GM21447 (cell line): ENCODE measurements at regions not wholly inside any gene's neighbourhood (a gene's known extent, or its start where the extent isn't known, plus 50 kb on each side); places are given as distances from the start of the nearest gene placed in this dataset.
A peak's percentile ranks its signal among the peaks of the same experiment; 100 is the strongest.

Experiments used
- ATAC-seq: cut with Tn5 transposase; IDR thresholded peaks from one replicate; pipeline ENCODE4 v1.9.1; 2021; ENCODE audit not compliant: unreplicated experiment

DNA sequence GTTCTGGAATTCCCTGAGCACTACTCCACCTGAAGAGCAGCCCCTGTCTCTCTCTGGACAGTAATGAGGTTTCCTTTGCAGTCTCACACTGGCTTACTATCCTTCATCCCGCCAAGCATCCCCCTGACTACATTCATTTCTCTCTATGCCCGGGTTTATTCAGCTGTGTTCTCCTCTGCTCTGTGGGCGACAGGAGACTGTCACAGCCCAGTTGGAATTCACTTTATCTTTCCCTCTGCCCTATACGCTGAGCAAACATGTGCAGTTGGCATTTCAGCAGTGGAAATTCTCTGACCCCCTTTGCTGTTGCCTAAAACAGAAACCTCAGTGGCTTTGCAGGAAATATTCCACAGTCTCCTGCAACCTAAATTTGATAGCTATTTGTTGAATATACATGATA, 83.5 kb upstream of the MAX start:
- ATAC-seq = no peak

DNA sequence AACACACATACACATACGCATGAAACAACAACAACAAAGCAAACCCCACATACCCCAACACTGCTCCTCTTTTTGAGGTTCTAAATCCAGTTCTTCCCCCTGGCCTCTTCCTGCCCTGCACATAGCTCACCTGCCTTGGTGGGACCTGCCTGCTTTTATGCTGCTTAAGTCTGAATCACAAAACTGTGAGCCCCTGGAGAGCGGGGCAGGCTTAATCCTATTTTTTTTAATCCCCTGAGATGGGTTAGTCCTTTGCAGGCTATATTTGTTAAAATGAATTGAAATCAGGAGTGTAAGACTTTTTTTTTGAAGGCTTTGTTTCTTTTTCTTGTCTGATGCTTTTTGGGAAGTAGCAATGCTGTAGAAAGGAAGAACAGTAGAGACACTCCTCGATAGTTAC, 84.6 kb upstream of the MAX start:
- no peak for ATAC-seq

DNA sequence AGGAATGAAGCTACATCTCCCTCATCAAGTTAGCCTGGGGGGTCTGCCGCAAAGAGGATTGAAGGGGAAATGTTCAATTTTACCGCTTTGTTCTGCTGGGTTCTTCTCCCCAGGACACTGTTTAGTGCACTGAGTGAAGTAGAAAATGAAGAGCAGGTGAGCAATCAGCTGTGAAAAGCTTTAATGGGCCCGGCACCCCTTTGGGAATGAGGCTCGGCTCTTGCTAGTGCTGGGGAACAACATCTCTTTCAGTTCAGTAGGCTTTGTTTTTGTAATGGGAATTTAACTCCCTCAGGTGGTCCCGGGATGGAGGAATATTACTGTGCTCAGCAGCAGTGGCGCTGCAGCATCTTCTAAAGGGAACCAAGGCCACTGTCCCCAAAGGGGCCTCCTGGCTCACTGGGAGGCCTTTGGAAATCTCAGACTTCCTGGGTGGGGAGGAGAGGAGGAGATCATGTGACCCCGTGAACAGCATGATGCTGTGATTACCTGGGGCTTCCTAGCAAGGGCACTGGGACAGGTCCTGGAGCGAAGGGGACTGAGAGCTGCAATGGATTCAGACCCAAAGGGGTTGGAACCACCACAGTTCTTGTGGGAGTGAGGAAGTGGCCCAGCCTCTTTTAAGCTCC, 85.2 kb upstream of the MAX start:
- no peak for ATAC-seq

DNA sequence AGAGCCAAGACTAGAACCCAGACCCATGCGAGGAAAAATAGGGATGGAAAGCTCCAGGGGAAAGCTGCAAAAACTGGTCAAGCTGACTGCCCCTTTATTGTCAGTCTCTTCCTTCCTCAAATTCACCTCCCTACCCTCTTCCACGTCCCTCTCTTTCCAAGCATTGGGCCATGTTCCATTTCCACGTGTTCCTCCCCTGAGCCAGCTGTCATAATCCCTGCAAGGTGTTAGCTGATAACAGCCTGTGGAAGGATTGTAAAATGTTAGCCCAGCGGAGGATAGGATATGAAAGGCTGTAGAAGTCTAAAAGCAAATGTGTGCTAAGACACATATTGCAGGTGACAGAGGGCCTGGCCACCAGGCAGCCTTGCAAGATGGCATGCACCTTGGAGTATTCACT, 88.0 kb upstream of the MAX start:
- no peak for ATAC-seq

DNA sequence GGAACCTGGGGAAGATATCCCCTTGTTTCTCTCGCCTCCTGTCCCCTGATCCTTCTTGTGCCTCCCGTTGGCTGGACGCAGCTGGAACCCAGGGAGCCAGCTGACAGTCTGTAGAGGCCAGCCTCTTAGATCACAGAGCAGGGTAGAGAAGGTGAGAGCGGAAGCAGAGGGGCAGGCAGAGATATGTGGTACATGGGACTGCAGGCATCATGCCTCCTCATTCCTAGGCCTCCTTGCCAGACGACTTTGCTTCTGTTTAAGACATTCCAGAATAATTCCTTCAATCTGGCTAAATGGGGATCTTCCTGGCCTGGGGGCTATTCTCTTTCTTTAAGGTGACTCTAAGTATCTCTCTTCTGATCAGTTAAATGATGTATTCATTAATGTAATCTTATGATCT, 89.4 kb upstream of the MAX start:
- ATAC-seq = no peak

DNA sequence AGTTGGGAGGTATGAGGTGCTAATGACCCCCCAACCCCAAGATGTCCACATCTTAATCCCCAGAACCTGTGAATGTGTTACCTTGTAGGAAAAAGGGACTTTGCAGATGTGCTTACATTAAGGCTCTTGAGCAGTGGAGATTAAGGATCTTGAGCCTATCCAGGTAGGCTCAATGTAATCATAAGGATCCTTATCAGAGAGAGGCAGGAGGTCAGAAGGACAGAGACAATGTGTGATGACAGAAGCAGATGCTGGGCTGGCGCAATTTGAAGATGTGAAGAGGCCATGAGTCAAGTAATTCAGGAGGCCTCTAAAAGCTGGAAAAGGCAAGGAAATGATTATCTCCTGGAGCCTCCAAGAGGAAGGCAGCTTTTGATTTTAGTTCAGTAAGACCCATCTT, 90.4 kb upstream of the MAX start:
- ATAC-seq = no peak

DNA sequence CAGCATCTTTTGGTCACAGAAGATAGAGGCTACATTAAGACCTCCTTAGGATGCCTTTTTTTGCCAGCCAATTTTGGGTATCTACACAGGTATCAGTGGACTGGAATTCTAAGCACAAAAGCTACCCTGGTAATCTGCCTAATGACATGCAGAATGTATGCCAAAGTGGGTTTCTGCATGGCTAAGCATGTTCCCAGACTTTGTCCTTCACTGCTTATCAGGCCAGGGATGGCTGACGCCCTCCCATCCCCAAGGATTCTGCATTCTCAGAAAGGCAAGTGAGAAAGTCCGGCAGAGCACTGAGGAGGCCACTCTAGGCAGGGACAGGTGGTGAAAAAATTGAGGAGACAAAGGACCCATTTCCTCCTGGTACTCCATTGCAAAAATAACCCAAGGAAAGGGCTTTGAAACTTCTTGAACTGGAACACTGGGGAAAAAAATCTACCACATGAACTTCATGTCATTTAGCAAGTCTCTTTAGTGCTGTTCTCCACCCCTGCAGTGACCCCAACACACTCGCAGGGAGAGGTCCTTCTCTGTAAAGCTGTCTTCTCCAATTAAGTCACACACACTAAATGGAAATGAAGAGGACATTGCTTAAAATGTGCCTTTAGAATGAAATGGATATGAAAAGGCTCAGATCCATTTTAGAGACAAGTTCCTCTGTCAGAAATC, 91.7 kb upstream of the MAX start:
- no peak for ATAC-seq

DNA sequence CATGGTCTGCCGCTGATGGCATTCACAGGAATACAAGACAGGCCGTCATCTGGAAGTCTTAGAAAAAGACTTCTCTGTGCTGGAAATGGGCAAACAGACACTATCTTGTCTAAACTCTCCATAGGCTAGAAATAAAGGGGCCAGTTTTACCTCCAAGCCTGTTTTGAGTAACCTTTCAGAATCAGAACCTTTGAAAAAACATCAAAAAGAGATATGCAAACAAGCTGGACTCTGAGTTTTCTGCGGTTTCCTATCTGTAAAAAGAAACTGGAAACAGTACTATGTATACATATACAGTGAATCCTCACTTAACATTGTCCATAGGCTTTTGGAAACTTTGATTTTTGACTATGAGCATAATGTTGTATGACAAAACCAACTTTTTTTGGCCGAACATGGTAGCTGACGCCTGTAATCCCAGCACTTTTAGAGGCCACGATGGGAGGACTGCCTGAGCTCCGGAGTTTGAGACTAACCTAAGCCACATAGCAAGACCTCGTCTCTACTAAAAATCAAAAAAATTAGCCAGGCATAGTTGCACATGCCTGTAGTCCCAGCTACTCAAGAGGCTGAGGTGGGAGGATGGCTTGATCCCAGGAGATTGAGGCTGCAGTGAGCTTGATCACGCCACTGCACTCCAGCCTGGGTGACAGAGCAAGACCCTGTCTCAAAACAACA, 92.9 kb upstream of the MAX start:
- ATAC-seq = peak; percentile 95

DNA sequence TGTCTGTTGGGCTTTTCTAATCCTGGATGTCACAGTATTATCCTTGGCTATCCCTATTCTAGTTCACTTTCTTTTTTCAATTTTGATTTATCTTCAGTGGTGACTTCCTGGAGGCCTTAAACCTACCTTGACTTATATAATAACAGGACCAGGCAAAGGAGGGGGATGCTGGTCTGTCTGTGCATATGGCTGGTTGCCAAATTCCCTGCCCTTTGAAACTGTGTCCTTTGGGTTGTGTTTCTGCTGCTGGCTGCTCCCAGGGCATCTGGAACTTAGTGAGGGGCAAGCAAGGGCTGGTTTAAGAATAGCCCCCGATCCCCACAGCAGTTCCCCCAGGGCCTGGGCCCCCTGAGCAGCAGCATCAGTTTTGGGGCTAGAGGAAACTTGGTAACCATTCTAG, 96.0 kb upstream of the MAX start:
- ATAC-seq = no peak

DNA sequence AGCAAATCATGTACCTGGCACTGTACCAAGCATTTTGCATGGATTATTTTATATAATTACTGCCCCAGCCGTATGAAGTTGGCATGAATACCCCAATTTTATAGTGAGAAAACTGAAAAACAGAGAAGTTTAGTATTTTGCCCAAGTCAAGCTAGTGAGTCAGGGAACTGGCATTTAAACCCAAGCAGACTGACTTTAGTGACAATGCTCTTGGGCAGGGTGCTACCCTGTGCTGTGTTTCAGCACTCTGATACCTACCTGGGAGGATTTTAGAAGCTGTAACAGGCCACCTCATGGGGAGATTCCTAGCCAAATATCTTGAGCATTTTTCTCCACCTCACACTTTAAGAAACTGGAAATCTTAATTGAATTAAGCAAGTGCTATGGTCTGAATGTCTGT, 98.1 kb upstream of the MAX start:
- no peak for ATAC-seq

DNA sequence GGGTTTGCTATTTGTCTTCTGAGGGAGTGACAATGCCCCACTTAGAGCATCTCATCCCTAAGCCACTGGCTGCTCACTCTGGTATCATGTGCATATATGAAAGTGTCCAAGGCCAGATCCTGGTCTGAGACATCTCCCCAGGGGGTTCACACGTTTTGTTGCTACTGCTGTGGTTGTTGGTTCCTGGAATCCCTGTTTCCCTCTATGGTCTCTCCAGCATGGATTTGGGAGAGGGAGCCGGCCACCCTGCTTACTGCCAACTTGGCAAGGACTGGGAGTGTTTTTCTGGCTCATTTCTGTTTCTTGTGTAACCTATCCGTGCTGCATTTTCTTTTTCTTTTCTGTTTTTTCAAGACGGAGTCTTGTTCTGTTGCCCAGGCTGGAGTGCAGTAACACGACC, 101.3 kb upstream of the MAX start:
- no peak for ATAC-seq

DNA sequence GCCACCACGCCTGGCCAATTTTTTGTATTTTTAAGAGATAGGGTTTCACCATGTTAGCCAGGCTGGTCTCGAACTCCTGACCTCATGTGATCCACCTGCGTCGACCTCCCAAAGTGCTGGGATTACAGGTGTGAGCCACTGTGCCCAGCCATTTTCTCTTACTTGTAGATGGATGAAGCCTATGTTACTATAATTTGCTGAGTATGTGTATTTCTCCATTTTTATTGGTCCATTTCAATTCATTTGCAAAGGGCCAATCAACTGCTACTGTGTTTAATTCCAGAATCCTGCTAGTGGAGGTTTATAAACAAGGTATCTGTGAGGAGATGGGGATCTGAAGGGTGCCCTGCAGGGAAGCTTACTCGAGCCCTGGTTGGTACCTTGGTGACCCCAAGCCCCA, 101.7 kb upstream of the MAX start:
- no peak for ATAC-seq

DNA sequence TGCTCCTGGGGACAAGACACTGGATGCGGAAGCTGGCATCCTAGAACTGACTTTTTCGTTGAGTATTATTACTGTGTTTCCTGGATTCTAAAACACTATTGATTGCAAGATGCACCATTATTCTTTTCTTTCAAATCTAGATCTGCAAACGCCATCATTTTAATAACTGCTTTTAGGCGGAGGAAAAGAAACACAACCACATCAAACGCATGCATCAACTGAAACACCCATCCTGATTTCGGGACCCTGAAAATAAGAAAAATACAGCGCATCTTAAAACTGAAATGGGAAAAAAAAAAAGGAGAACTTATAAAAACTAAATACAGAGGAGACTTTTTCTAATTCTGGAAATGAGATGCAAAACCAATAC, 103.7 kb upstream of the MAX start:
- no peak for ATAC-seq

DNA sequence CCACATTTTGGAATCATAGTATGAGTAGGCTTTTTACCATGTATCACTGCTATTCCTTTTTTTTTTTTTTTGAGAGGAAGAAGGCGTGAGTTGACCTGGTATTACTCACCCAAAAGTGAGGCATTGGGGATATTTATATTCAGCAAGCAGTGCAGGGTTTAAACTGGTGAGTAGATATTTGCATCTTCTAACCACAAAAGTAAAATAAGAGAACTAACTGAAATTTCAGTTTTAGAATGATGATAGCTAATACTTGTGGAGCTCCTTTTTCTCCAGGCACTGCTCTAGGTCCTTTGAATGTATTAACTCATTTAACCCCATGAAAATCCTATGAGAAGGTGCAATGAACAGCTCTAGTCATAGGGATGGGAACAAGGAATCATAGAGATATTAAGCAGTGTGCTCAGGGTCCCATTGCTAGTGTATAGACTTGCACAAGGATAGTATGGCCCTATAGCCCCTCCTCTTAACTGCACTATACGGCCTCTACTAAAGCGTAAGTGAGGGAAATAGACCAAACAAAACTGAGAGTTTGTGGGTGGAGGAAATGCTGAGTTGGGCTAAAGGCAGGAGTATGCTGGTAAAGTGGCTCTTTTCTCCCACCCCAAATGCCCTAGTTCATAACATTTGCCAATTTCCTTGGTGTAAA, 104.3 kb upstream of the MAX start:
- ATAC-seq = peak; percentile 62

DNA sequence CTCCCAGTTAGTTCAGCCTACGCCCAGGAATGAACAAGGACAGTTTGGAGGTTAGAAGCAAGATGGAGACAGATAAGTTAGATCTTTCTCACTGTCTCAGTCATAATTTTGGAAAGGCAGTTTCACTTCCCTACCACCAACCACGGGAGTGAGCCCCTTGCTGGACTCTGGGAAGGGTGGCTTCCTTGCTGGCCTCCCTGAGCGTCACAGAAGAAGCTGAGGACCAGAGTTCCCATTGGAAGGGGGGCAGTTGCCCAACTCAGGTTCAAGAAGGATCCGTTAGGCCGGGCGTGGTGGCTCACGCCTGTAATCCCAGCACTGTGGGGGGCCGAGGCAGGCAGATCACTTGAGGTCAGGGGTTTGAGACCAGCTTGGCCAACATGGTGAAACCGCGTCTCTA, 106.2 kb upstream of the MAX start:
- ATAC-seq = no peak

DNA sequence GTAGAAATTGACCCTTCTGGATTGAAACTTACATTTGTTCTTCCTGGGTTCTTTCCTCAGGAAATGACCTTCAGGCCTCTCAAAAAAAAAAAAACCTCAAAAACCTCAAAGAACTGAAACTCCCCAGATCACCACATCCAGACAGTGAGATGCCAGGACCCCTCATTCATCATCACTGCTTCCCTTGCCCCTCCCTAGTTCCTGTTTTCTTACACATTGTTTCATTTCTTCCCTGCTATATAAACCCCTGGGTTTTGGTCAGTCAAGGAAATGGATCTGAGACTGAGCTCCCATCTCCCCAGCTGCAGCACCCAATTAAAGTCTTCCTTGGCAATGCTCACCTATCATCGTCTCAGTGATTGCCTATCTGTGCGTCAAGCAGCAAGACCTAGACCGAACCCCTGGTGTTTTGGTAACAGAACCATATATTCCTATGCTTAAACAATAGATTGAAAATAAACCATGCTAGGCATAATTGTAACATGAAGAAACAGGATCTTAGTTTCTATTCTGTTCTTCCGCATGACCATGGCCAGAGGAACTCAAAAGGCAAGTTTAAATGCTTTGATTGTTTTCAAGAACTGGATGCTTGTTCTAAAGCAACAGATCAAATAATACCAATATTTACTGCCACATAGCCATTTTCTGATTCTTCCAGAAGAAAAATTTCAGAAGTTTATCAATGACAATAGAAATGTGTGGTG, 108.0 kb upstream of the MAX start:
- no peak for ATAC-seq

DNA sequence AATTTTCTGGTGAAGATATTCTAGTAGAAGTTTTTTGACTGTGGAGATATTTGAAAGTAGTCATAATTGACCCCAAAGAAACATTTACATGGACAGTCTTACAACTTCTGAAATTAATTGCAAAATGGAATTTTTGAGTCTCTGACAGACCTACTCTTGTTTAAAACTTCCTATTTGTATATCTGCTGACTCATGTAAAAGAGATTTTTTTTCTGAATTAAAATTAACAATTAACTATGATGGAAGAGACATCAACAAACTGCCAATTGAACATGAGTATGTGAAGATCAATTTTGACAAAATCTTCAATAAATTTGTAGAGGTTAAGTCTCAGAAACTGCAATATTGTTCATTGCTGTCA, 108.5 kb upstream of the MAX start:
- ATAC-seq = no peak

DNA sequence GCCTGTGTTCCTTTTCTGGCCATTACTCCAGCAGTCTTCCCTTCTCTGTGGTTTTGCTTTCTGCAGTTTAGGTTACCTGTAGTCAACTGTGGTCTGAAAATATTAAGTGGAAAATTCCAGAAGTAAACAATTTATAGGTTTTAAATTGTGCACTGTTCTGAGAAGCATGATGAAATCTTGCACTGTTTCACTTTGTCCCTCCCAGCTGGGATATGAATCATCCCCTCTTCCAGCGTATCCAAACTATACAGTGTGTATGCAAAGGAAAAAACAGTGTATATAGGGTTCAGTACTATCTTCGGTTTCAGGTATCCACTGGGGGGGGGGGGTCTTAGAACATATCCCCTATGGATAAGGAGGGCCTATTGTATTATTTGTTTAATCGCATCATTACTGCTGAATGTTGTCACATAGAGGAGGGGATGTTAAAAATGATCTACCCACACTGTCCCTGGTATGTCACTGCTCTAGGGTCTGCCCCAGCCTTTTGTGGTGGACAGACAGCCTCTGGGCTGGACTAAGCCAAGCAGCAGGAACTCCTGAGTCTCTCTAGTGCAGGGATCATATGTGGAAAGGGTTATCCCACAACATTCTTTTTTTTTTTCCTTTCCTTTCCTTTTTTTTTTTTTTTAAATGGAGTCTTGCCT, 109.1 kb upstream of the MAX start:
- ATAC-seq = no peak

DNA sequence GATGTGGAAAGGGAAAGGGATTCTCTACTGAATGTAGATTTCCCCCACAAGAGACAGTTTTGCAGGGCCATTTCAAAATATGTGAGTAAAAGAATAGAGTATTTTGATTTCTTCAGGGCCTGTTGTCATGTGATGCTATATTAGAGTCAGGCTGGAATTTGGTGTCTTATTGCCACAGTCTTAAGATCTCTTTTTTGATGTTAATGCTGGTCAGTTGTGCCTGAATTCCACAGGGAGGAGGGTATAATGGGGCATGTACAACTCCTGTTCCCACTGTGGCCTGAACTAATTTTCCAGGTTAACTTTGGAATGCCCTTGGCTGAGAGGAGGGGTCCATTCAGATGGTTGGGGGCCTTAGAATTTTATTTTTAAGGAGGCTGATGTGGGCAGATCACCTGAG, 111.0 kb upstream of the MAX start:
- no peak for ATAC-seq

DNA sequence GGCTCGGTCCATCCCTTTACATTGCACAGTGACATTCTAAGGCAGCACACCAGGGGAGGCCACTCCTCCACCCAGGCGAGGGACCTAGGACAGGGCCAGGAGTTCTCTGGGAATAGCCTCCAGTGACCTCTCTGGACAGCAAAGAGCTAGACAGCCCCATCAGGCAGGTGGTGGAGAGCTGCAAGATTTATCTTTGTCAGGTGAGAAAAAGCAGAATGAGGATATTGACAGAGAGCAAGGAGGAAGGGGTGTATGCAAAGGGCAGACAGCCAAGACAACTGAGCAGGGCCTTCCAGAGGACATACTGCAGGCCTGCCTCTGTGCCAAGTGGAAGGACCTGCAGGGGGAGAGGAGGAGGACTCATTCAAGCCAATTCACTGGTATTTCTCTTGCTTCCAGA, 112.4 kb upstream of the MAX start:
- no peak for ATAC-seq

DNA sequence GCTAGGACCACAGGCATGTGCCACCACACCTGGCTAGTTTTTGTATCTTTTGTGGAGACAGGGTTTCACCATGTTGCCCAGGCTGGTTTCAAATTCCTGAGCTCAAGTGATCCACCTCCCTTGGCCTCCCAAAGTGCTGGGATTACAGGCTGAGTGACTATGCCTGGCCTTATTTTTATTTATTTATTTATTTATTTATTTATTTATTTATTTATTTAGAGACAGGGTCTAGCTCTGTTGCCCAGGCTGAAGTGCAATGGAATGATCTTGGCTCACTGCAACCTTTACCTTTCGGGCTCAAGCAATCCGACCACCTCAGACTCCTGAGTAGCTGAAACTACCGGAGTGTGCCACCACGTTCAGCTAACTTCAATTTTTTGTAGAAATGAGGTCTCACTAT, 117.0 kb upstream of the MAX start:
- ATAC-seq = no peak
